HCT116 (cell line): ENCODE measurements at regions not wholly inside any gene's neighbourhood (a gene's known extent, or its start where the extent isn't known, plus 50 kb on each side); places are given as distances from the start of the nearest gene placed in this dataset.

Experiments used
- ATAC-seq: fragments of 200-7000 bp; cut with Tn5 transposase; 2 replicates; pipeline ENCODE4 v1.9.1; 2020; ENCODE audit warnings: mild to moderate bottlenecking, moderate library complexity
- BruUV-seq: library from RNA; stranded (reverse); fragments of 400-500 nt; replicated peaks from 2 replicates; lab custom pipeline; 2021; lab: Mats Ljungman, UMichigan
- CTCF ChIA-PET: fragments of 300-600 bp; sonication (Branson Sonifier 250); formaldehyde crosslinking; loops from one replicate; lab custom pipeline; 2021; ENCODE audit warnings: antibody characterized with exemption; lab: Charles Lee
- POLR2A ChIA-PET: fragments of 300-600, 350-600 bp; sonication (Branson Sonifier 250); formaldehyde crosslinking; loops from one replicate; lab custom pipeline; 2021; ENCODE audit warnings: antibody characterized with exemption; lab: Charles Lee
- RAD21 ChIA-PET, 2 experiments: fragments of 300-600 bp; sonication (Branson Sonifier 250); formaldehyde crosslinking; loops; one replicate each; lab custom pipeline; 2023; ENCODE audit warnings: low total read pairs in 2 of 2; ENCODE audit not compliant: uncharacterized antibody in 2 of 2, unreplicated experiment in 2 of 2, low non-redundant PET in 1 of 2; lab: Charles Lee
- DNase-seq: peaks from one replicate; pipeline ENCODE4 v3.0.0-alpha.2; 2010; ENCODE audit warnings: low read depth, low spot score
- H2AFZ ChIP-seq: fragments of 200-600 bp; shearing (Covaris generic), sonication (generic); 2 replicates; pipeline ENCODE4 v1.6.1; 2017; ENCODE audit warnings: low read depth, mixed run types, mixed read lengths, antibody characterized with exemption, low read length; ENCODE audit not compliant: poor library complexity, severe bottlenecking
- H3K27ac ChIP-seq: 2 replicates; pipeline ENCODE4 v1.5.1; 2012; ENCODE audit warnings: low read depth, low read length
- H3K27me3 ChIP-seq: fragments of 200-600 bp; sonication (generic); 2 replicates; pipeline ENCODE4 v1.6.1; 2016; ENCODE audit warnings: mixed run types, low read length, mixed read lengths; ENCODE audit not compliant: insufficient read depth
- H3K36me3 ChIP-seq, 2 experiments: fragments of 200-500 bp in 1 of 2; fragments of 200-600 bp in 1 of 2; sonication (Bioruptor generic) in 1 of 2; sonication (generic) in 1 of 2; 2 replicates each; pipeline versions ENCODE4 v1.5.1 to v1.6.1; 2014 to 2016; ENCODE audit warnings: low read length in 2 of 2, inconsistent platforms in 1 of 2, mixed read lengths in 1 of 2, mixed run types in 1 of 2; ENCODE audit not compliant: insufficient read depth in 2 of 2, control insufficient read depth in 1 of 2
- H3K4me1 ChIP-seq, 2 experiments: fragments of 200-600 bp in 1 of 2; sonication (generic) in 1 of 2; 2 replicates each; pipeline versions ENCODE4 v1.5.1 to v1.6.1; 2012 to 2017; ENCODE audit warnings: low read length in 2 of 2, inconsistent platforms in 1 of 2, mild to moderate bottlenecking in 1 of 2, mixed read lengths in 1 of 2, mixed run types in 1 of 2, moderate library complexity in 1 of 2; ENCODE audit not compliant: insufficient read depth in 2 of 2, control insufficient read depth in 1 of 2
- H3K4me2 ChIP-seq: fragments of 200-600 bp; sonication (generic); 2 replicates; pipeline ENCODE4 v1.6.1; 2017; ENCODE audit warnings: mixed run types, low read length, mixed read lengths
- H3K4me3 ChIP-seq, 2 experiments: fragments of 200-600 bp in 1 of 2; sonication (generic) in 1 of 2; replicated peaks in 1 of 2; 2 replicates each; pipeline ENCODE4 v1.5.1; 2011 to 2016; ENCODE audit warnings: low read length in 2 of 2, control low read depth in 1 of 2, low read depth in 1 of 2, mild to moderate bottlenecking in 1 of 2, mixed read lengths in 1 of 2, mixed run types in 1 of 2
- H3K79me2 ChIP-seq: fragments of 200-600 bp; sonication (generic); 2 replicates; pipeline ENCODE4 v1.6.1; 2017; ENCODE audit warnings: mild to moderate bottlenecking, mixed run types, low read length, moderate library complexity, mixed read lengths; ENCODE audit not compliant: insufficient read depth
- H3K9ac ChIP-seq: fragments of 200-600 bp; sonication (generic); 2 replicates; pipeline ENCODE4 v1.6.1; 2016; ENCODE audit warnings: low read length, mixed read lengths
- H3K9me2 ChIP-seq: fragments of 200-600 bp; sonication (generic), shearing (Covaris generic); 2 replicates; pipeline ENCODE4 v1.6.1; 2017; ENCODE audit warnings: mixed run types, mild to moderate bottlenecking, moderate library complexity; ENCODE audit not compliant: insufficient read depth
- H3K9me3 ChIP-seq, 2 experiments: fragments of 200-500 bp in 1 of 2; fragments of 200-600 bp in 1 of 2; sonication (Bioruptor generic) in 1 of 2; sonication (generic) in 1 of 2; 2 replicates each; pipeline ENCODE4 v1.6.1; 2014 to 2017; ENCODE audit warnings: low read length in 2 of 2, mixed read lengths in 2 of 2, inconsistent platforms in 1 of 2, low read depth in 1 of 2, mild to moderate bottlenecking in 1 of 2, mixed run types in 1 of 2, moderate library complexity in 1 of 2; ENCODE audit not compliant: control insufficient read depth in 1 of 2, insufficient read depth in 1 of 2
- H4K20me1 ChIP-seq: fragments of 200-600 bp; sonication (generic), shearing (Covaris generic); 2 replicates; pipeline ENCODE4 v1.6.1; 2017; ENCODE audit warnings: mixed run types, mild to moderate bottlenecking, moderate library complexity; ENCODE audit not compliant: insufficient read depth
- CBX3 ChIP-seq: IDR thresholded peaks from 2 replicates; pipeline ENCODE4 v1.6.1; 2012; ENCODE audit warnings: low read depth
- ELF1 ChIP-seq: IDR thresholded peaks from 2 replicates; pipeline ENCODE4 v1.6.1; 2012; ENCODE audit warnings: low read depth, borderline replicate concordance
- EZH2phosphoT487 ChIP-seq: fragments of 200-600 bp; IDR thresholded peaks from 2 replicates; pipeline ENCODE4 v1.6.1; 2018; ENCODE audit warnings: antibody characterized with exemption, borderline replicate concordance
- JUND ChIP-seq: IDR thresholded peaks from 2 replicates; pipeline ENCODE4 v1.6.1; 2012
- REST ChIP-seq: IDR thresholded peaks from 2 replicates; pipeline ENCODE4 v1.6.1; 2012; ENCODE audit warnings: low read depth
- SIN3A ChIP-seq: IDR thresholded peaks from 2 replicates; pipeline ENCODE4 v1.6.1; 2012; ENCODE audit warnings: low read depth
- SP1 ChIP-seq: IDR thresholded peaks from 2 replicates; pipeline ENCODE4 v1.6.1; 2012; ENCODE audit warnings: low read depth
- TCF7L2 ChIP-seq: IDR thresholded peaks from 2 replicates; pipeline ENCODE4 v1.7.0; 2011; ENCODE audit warnings: borderline replicate concordance, inconsistent platforms; ENCODE audit not compliant: insufficient read depth, insufficient read length; ENCODE audit errors: extremely low read depth
- intact Hi-C: fragments of 100-400 bp; cut with micrococcal nuclease; formaldehyde crosslinking; loops from 2 replicates; pipeline ENCODE4 v1.10.0; 2022
- TF ChIP-seq, protein P1 (sequence below), 3 experiments: fragments of 200-600 bp in 1 of 3; sonication (generic) in 1 of 3; IDR thresholded peaks in 2 of 3; conservative IDR thresholded peaks in 1 of 3; 2 replicates each; pipeline ENCODE4 v1.5.1; 2012 to 2017; ENCODE audit warnings: low read depth in 2 of 3, low read length in 2 of 3, antibody characterized with exemption in 1 of 3, borderline replicate concordance in 1 of 3, control low read depth in 1 of 3, mild to moderate bottlenecking in 1 of 3, mixed read lengths in 1 of 3, mixed run types in 1 of 3, moderate library complexity in 1 of 3; ENCODE audit not compliant: insufficient read depth in 1 of 3
- TF ChIP-seq, protein P2 (sequence below): IDR thresholded peaks from 2 replicates; pipeline ENCODE4 v1.6.1; 2012
- TF ChIP-seq, protein P3 (sequence below): IDR thresholded peaks from 2 replicates; pipeline ENCODE4 v1.6.1; 2011; ENCODE audit warnings: mild to moderate bottlenecking, low read length, moderate library complexity; ENCODE audit not compliant: insufficient replicate concordance; ENCODE audit errors: extremely low read depth

DNA sequence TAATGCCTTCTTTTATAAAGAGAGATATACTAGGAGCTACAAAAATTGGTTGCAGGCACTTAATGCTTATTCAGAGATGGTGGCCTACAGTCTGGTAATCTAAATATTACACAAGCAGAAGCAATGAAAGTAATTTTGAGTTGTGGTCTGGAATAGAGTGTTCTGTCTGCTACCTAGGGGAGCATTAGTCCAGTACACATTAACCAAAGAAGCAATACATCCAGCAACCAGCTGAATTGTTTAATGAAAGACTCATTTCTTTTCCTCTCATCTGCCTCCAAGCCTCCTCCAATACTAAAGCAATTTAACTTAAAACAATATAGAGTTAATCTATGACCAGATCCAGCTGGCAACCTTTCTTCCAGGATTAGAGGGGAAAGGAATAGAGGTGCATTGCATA is 877.1 kb upstream of the CNTN5 start:
- DNase-seq (no peak), ATAC-seq (no peak)
- no peak for TF ChIP-seq EZH2phosphoT487
- CTCF ChIA-PET: no interaction called here
- Histone ChIP-seq H3K9me3 (peaks cover 10 to 11% of the 10 kb centered on the region in 2 experiments; a peak in 2 of 4 replicates), H2AFZ (no peak overlapping the region), H3K4me3 (no peak overlapping the region), H3K27me3 (no peaks in the 10 kb centered on the region), H3K36me3 (no peaks in the 10 kb centered on the region), H4K20me1 (no peaks in the 10 kb centered on the region), H3K79me2 (no peaks in the 10 kb centered on the region), H3K4me1 (no peaks in the 10 kb centered on the region), H3K4me2 (no peak overlapping the region), H3K27ac (no peak overlapping the region), H3K9me2 (no peaks in the 10 kb centered on the region), H3K9ac (no peak overlapping the region)
- intact Hi-C loops: no loop called here
- POLR2A ChIA-PET: no interaction called here
- RAD21 ChIA-PET: no interaction called here
- no TSS peak for BruUV-seq

- Histone ChIP-seq H3K9ac (no peak overlapping the region), H3K27ac (no peak overlapping the region), H3K9me3 (peaks cover 0 to 15% of the 10 kb centered on the region in 2 experiments; a peak in 2 of 4 replicates), H3K36me3 (no peaks in the 10 kb centered on the region), H4K20me1 (no peaks in the 10 kb centered on the region), H2AFZ (no peak overlapping the region), H3K4me3 (no peak overlapping the region), H3K4me2 (no peak overlapping the region), H3K27me3 (no peaks in the 10 kb centered on the region), H3K9me2 (no peaks in the 10 kb centered on the region), H3K4me1 (no peaks in the 10 kb centered on the region), H3K79me2 (no peaks in the 10 kb centered on the region)
- ChIA-PET CTCF (no interaction called here), POLR2A (no interaction called here), RAD21 (no interaction called here)
- ATAC-seq: no peak
- no TSS peak for BruUV-seq
- intact Hi-C loops: no loop called here
- DNase-seq: no peak
- no peak for TF ChIP-seq TCF7L2
- no peak for TF ChIP-seq SP1
- TF ChIP-seq SIN3A: no peak
- no peak for TF ChIP-seq CBX3
- TF ChIP-seq, protein P1, sequence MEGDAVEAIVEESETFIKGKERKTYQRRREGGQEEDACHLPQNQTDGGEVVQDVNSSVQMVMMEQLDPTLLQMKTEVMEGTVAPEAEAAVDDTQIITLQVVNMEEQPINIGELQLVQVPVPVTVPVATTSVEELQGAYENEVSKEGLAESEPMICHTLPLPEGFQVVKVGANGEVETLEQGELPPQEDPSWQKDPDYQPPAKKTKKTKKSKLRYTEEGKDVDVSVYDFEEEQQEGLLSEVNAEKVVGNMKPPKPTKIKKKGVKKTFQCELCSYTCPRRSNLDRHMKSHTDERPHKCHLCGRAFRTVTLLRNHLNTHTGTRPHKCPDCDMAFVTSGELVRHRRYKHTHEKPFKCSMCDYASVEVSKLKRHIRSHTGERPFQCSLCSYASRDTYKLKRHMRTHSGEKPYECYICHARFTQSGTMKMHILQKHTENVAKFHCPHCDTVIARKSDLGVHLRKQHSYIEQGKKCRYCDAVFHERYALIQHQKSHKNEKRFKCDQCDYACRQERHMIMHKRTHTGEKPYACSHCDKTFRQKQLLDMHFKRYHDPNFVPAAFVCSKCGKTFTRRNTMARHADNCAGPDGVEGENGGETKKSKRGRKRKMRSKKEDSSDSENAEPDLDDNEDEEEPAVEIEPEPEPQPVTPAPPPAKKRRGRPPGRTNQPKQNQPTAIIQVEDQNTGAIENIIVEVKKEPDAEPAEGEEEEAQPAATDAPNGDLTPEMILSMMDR (IDR thresholded peaks at IDR 0.05 in 2 of 3, conservative IDR thresholded peaks at IDR 0.05 in 1 of 3; ENCODE audit: borderline replicate concordance in 1 of 3, insufficient read depth in 1 of 3, low read depth in 2 of 3, low read length in 2 of 3): no peak
- TF ChIP-seq ELF1: no peak
- TF ChIP-seq, protein P2, sequence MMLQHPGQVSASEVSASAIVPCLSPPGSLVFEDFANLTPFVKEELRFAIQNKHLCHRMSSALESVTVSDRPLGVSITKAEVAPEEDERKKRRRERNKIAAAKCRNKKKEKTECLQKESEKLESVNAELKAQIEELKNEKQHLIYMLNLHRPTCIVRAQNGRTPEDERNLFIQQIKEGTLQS: no peak
- TF ChIP-seq REST: no peak
- TF ChIP-seq, protein P3, sequence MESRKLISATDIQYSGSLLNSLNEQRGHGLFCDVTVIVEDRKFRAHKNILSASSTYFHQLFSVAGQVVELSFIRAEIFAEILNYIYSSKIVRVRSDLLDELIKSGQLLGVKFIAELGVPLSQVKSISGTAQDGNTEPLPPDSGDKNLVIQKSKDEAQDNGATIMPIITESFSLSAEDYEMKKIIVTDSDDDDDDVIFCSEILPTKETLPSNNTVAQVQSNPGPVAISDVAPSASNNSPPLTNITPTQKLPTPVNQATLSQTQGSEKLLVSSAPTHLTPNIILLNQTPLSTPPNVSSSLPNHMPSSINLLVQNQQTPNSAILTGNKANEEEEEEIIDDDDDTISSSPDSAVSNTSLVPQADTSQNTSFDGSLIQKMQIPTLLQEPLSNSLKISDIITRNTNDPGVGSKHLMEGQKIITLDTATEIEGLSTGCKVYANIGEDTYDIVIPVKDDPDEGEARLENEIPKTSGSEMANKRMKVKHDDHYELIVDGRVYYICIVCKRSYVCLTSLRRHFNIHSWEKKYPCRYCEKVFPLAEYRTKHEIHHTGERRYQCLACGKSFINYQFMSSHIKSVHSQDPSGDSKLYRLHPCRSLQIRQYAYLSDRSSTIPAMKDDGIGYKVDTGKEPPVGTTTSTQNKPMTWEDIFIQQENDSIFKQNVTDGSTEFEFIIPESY: no peak
- TF ChIP-seq JUND: no peak
Observed at GRCh38 chr11:98153752-98154151, 867.0 kb upstream of the CNTN5 start.
